A549 (cell line): ENCODE measurements at regions not wholly inside any gene's neighbourhood (a gene's known extent, or its start where the extent isn't known, plus 50 kb on each side); places are given as distances from the start of the nearest gene placed in this dataset.

ENCODE experiments used
- ATAC-seq, 2 experiments: fragments of 200-7000 bp in 1 of 2; fragments of >200 bp in 1 of 2; cut with Nextera tagmentation in 1 of 2; cut with Tn5 transposase in 1 of 2; 3 replicates each; pipeline versions ENCODE4 v1.8.0 to v1.9.1; 2018 to 2020; ENCODE audit warnings: mild to moderate bottlenecking in 1 of 2, moderate library complexity in 1 of 2
- CTCF ChIA-PET: fragments of 300-600 bp; sonication (Branson Sonifier 250); formaldehyde crosslinking; extraction: SDS; loops from one replicate; lab custom pipeline; 2021; ENCODE audit warnings: antibody characterized with exemption, inconsistent platforms; lab: Yijun Ruan, JAX
- POLR2A ChIA-PET: fragments of 350-600 bp; formaldehyde crosslinking; extraction: SDS; loops from one replicate; lab custom pipeline; 2021; ENCODE audit warnings: antibody characterized with exemption, inconsistent platforms; lab: Yijun Ruan, JAX
- DNase-seq, 2 experiments: peaks; one replicate each; pipeline versions ENCODE4 v3.0.0 to v3.0.0-alpha.2; 2011 to 2016; ENCODE audit warnings: low read depth in 1 of 2, low spot score in 1 of 2
- FAIRE-seq: peaks from 2 replicates; lab custom pipeline; 2011; peaks lifted over from hg19 to GRCh38; lab: Jason Lieb, UNC
- H3K27ac ChIP-seq, 2 experiments: fragments of >200 bp; sonication (Bioruptor Twin); formaldehyde crosslinking; 3 replicates each; pipeline ENCODE4 v1.5.1; 2016 to 2017
- H3K4me1 ChIP-seq: fragments of >200 bp; sonication (Bioruptor Twin); formaldehyde crosslinking; 3 replicates; pipeline ENCODE4 v1.6.1; 2016
- H3K4me2 ChIP-seq: fragments of >200 bp; sonication (Bioruptor Twin); formaldehyde crosslinking; 3 replicates; pipeline ENCODE4 v1.6.1; 2016
- H3K4me3 ChIP-seq: fragments of >200 bp; sonication (Bioruptor Twin); formaldehyde crosslinking; 3 replicates; pipeline ENCODE4 v1.5.1; 2016
- H3K9me3 ChIP-seq: fragments of >200 bp; sonication (Bioruptor Twin); formaldehyde crosslinking; 3 replicates; pipeline ENCODE4 v1.6.1; 2016
- BCL3 ChIP-seq: fragments of >200 bp; sonication (Bioruptor Twin); formaldehyde crosslinking; IDR thresholded peaks from 3 replicates; pipeline ENCODE4 v1.6.1; 2016
- CBX8 ChIP-seq: fragments of 200-600 bp; sonication (generic); IDR thresholded peaks from 2 replicates; pipeline ENCODE4 v1.6.1; 2016
- EHMT2 ChIP-seq: fragments of 200-600 bp; sonication (generic); IDR thresholded peaks from 2 replicates; pipeline ENCODE4 v1.6.1; 2016; ENCODE audit warnings: antibody characterized with exemption, low read depth, mild to moderate bottlenecking, moderate library complexity
- FOXS1 ChIP-seq: fragments of 250-450 bp; sonication (Bioruptor Pico); IDR thresholded peaks from 2 replicates; pipeline ENCODE4 v1.5.0; 2020; ENCODE audit warnings: mild to moderate bottlenecking, moderate library complexity
- HOXA7 ChIP-seq: fragments of 250-450 bp; sonication (Bioruptor Pico); IDR thresholded peaks from 2 replicates; pipeline ENCODE4 v1.5.0; 2020; ENCODE audit warnings: mild to moderate bottlenecking, moderate library complexity
- HOXB13 ChIP-seq: fragments of 250-450 bp; sonication (Bioruptor Pico); IDR thresholded peaks from 2 replicates; pipeline ENCODE4 v1.5.0; 2020; ENCODE audit warnings: low read depth, mild to moderate bottlenecking, moderate library complexity
- JUN ChIP-seq, 2 experiments: fragments of >200 bp; sonication (Bioruptor Twin); formaldehyde crosslinking; IDR thresholded peaks; 2 replicates in 1 of 2; 3 replicates in 1 of 2; pipeline ENCODE4 v1.6.1; 2016 to 2017
- KDM1A ChIP-seq: fragments of 200-600 bp; sonication (generic); IDR thresholded peaks from 2 replicates; pipeline ENCODE4 v1.6.1; 2016; ENCODE audit warnings: low read depth, mild to moderate bottlenecking
- MAFK ChIP-seq: fragments of 450-650 bp; IDR thresholded peaks from 2 replicates; pipeline ENCODE4 v1.6.1; 2014; ENCODE audit not compliant: partially characterized antibody
- MAX ChIP-seq: IDR thresholded peaks from 2 replicates; pipeline ENCODE4 v1.6.1; 2012
- MYC ChIP-seq: IDR thresholded peaks from 2 replicates; pipeline ENCODE4 v1.6.1; 2012; ENCODE audit warnings: mild to moderate bottlenecking, inconsistent platforms, low read length, improper control_type of control experiment, borderline replicate concordance
- NPAS2 ChIP-seq: fragments of 250-450 bp; sonication (Bioruptor Pico); IDR thresholded peaks from 2 replicates; pipeline ENCODE4 v1.8.0; 2022; ENCODE audit warnings: mild to moderate bottlenecking, moderate library complexity, borderline replicate concordance
- NR3C1 ChIP-seq: fragments of >200 bp; sonication (Bioruptor Twin); formaldehyde crosslinking; IDR thresholded peaks from 3 replicates; pipeline ENCODE4 v1.6.1; 2017
- PHF8 ChIP-seq: fragments of 200-600 bp; sonication (generic); IDR thresholded peaks from 2 replicates; pipeline ENCODE4 v1.6.1; 2016; ENCODE audit warnings: low read depth, mild to moderate bottlenecking, antibody characterized with exemption, moderate library complexity, borderline replicate concordance
- POLR2AphosphoS2 ChIP-seq: conservative IDR thresholded peaks from 2 replicates; pipeline ENCODE4 v1.6.1; 2012; ENCODE audit warnings: low read length, improper control_type of control experiment, inconsistent platforms
- RARB ChIP-seq: fragments of 250-450 bp; sonication (Bioruptor Pico); IDR thresholded peaks from 2 replicates; pipeline ENCODE4 v1.8.0; 2021; ENCODE audit warnings: mild to moderate bottlenecking, moderate library complexity
- RNF2 ChIP-seq: fragments of 200-600 bp; sonication (generic); IDR thresholded peaks from 2 replicates; pipeline ENCODE4 v1.6.1; 2016; ENCODE audit warnings: low read depth, mild to moderate bottlenecking, antibody characterized with exemption, moderate library complexity, borderline replicate concordance
- ZC3H11A ChIP-seq: fragments of 450-650 bp; IDR thresholded peaks from 2 replicates; pipeline ENCODE4 v1.6.1; 2014; ENCODE audit warnings: antibody characterized with exemption, mild to moderate bottlenecking
- ZNF302 ChIP-seq: fragments of 250-450 bp; sonication (Bioruptor Pico); IDR thresholded peaks from 2 replicates; pipeline ENCODE4 v1.9.0; 2021; ENCODE audit warnings: inconsistent platforms, mild to moderate bottlenecking, moderate library complexity
- WGBS: methylation state at CpG from one replicate; pipeline ENCODE4 v1.1.6; 2017; ENCODE audit errors: missing lambda C conversion rate; 5-methylcytosine and 5-hydroxymethylcytosine counted together

- 79% methylated on average over 2 of the region's 2 CpGs for WGBS
- TF ChIP-seq HOXB13, result no peak
- TF ChIP-seq KDM1A, result no peak
- no peak for TF ChIP-seq RARB
- no peak for TF ChIP-seq MAX
- TF ChIP-seq MYC, result no peak
- H3K4me1 ChIP-seq, result no peaks in the 10 kb centered on the region
- H3K4me2 ChIP-seq, result no peak overlapping the region
- H3K9me3 ChIP-seq, result peaks cover 2% of the 10 kb centered on the region; the same call in 1 of the 3 replicates
- DNase-seq (no peak), FAIRE-seq (no peak), ATAC-seq (no peak)
- no peak overlapping the region for H3K4me3 ChIP-seq
- no peak overlapping the region for H3K27ac ChIP-seq
- ChIA-PET POLR2A (no interaction called here), CTCF (interaction anchor here (0.9 kb wide), 1 partner anchor 8 kb away, joined by 8 read pairs; no protein-coding TSS in a partner anchor)
These were observed 140.0 kb downstream of the AASDHPPT start for GRCh38 chr11:106217456-106217855.

DNA sequence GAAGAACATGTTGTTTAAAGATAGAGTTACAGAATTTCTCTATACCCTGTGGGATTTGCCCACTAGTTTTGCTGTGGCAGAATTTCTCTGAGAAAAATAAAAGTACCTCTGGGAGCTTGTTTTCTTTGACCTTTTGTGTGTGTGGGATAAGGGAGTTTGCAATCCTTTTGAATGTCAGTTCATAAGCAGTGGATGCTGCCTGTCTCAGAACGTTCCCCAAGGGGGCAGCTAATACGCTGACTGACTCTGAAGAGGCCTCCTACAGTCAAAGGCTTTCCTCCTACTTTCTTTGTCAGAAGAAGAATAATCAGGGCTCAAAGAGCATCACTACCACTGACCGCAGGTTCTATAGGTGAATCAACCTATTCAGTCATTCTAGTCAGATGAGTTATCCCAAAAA lies 140.6 kb downstream of the AASDHPPT start:
- no peak for ATAC-seq
- POLR2A ChIA-PET, result no interaction called here
- no peak for TF ChIP-seq JUN (IDR thresholded peaks at IDR 0.05)
- no peak for TF ChIP-seq KDM1A
- no peak for TF ChIP-seq ZC3H11A
- TF ChIP-seq NR3C1, result no peak
- no peak for TF ChIP-seq RNF2
- TF ChIP-seq HOXA7 (CRISPR knock-in tag), result no peak
- no peak for TF ChIP-seq MAX
- no peak for TF ChIP-seq POLR2AphosphoS2
- no peak overlapping the region for H3K27ac ChIP-seq
- peaks cover 4% of the 10 kb centered on the region; the same call in 1 of the 3 replicates for H3K9me3 ChIP-seq
- H3K4me2 ChIP-seq, result no peak overlapping the region
- WGBS, result 39% methylated on average over 3 of the region's 3 CpGs
- no peak for DNase-seq
- FAIRE-seq, result no peak
- CTCF ChIA-PET, result interaction anchor here (0.9 kb wide), 1 partner anchor 9 kb away, joined by 8 read pairs; no protein-coding TSS in a partner anchor
- no peak overlapping the region for H3K4me3 ChIP-seq
- H3K4me1 ChIP-seq, result no peaks in the 10 kb centered on the region

DNA sequence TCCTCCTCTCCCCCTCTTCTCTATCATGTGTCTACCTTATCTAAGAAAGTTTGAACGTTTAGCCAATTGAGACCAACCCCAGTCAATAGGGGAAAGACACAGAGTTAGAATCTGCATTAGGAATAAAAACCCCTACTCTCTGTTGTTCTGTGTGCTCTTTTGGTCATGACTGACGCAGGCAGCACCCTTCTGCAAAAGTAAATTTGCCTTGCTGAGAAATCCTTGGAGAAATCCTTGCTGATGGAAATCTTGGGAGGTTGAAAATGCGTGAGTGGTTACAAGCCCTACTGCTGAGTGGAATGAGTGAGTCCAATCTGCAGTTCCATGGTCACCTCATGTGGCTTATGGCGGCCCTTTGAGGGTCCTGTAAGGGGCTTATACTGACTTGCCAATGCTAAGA lies 145.2 kb downstream of the AASDHPPT start:
- ChIA-PET POLR2A (no interaction called here), CTCF (no interaction called here)
- H3K4me2 ChIP-seq, result no peak overlapping the region
- DNase-seq (no peak), ATAC-seq (no peak), FAIRE-seq (no peak)
- H3K4me3 ChIP-seq, result no peak overlapping the region
- no peak for TF ChIP-seq MAFK
- no peak for TF ChIP-seq NPAS2 (CRISPR knock-in tag)
- 6% methylated on average over 3 of the region's 4 CpGs for WGBS
- H3K27ac ChIP-seq, result no peak overlapping the region
- H3K9me3 ChIP-seq, result peaks cover 4% of the 10 kb centered on the region; the same call in 1 of the 3 replicates
- H3K4me1 ChIP-seq, result no peaks in the 10 kb centered on the region

DNA sequence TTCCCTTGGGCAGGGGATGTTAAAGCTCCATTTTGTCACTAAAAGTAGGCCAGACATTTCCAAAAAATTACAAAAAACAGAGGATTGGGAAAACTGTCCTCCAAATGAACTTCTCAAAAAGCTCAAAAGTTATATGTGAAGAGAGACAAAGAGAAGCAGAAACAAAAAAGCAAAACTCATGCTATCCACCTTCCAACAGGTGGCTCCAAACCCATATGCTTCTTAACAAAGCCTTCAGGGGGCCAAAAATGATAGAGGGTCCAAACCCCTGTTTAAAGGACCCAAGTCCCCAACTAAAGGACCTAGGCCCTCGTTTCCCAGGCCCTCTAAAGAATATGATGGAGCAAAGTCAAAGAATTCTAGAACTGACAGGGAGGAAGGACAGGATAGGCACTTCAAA lies 146.7 kb downstream of the AASDHPPT start:
- ATAC-seq (no peak), FAIRE-seq (no peak), DNase-seq (no peak)
- CTCF ChIA-PET, result no interaction called here
- no peak overlapping the region for H3K27ac ChIP-seq
- H3K9me3 ChIP-seq, result peaks cover 4% of the 10 kb centered on the region; the same call in 1 of the 3 replicates
- H3K4me3 ChIP-seq, result no peak overlapping the region
- 0% methylated on average over 1 of the region's 1 CpG for WGBS
- TF ChIP-seq BCL3 (no peak), POLR2AphosphoS2 (no peak)
- TF ChIP-seq, all 56 proteins: peak for 0
- no peaks in the 10 kb centered on the region for H3K4me1 ChIP-seq
- POLR2A ChIA-PET, result no interaction called here
- no peak overlapping the region for H3K4me2 ChIP-seq

DNA sequence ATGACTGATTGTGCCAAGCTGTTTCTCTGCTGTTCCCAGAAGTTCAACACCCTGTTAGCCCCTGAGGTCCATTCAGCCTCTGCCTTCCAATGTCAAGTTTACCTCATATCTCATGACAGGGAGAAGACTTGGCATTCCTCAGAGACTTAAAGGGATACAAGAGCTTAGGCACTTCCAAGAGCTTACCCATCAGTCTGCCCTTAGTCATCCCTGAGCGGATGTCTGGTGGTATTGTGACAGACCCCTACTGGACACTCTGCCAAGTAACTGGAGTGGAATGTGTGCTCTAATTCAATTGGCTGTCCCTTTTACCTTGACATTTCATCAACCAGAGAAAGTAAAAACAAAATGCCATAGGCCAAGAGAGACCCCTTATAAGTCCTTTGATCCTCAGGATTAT lies 151.5 kb downstream of the AASDHPPT start:
- ChIA-PET POLR2A (no interaction called here), CTCF (no interaction called here)
- Histone ChIP-seq H3K9me3 (no peaks in the 10 kb centered on the region), H3K4me1 (no peaks in the 10 kb centered on the region), H3K4me2 (no peak overlapping the region), H3K4me3 (no peak overlapping the region), H3K27ac (no peak overlapping the region)
- TF ChIP-seq EHMT2 (no peak), ZNF302 (CRISPR knock-in tag) (no peak), FOXS1 (no peak), PHF8 (no peak), KDM1A (no peak), CBX8 (no peak)
- DNase-seq (no peak), FAIRE-seq (no peak), ATAC-seq (no peak)
- 71% methylated on average over 1 of the region's 1 CpG for WGBS
